ENCODE measurements at regions not wholly inside any gene's neighbourhood (a gene's known extent, or its start where the extent isn't known, plus 50 kb on each side); places are given as distances from the start of the nearest gene placed in this dataset.

DNA sequence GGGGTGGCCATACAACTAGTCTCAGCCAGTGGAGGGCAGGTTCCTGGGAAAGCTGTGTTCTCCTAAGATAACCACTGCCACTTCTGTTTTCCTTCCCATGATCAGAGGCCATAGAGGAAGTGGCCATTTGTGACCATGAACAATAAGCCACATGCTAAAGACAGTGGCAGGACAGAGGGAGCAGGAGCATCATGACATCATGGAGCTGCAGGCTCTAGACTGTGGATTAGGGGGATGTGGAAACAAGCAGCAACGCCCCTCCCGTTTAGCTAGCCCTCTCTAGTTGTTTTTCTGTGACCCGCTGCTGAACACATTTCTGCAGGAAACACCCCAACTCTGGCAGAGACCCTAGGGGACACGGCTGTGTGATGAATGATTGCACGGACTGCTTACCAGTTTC is 195.0 kb upstream of the NECTIN1 start:
- intact Hi-C loops (cut with micrococcal nuclease): no loop called here
- no peak for DNase-seq (ENCODE audit: unreplicated experiment)
- ChIA-PET CTCF (no interaction called here), POLR2A (interaction anchor here (1.0 kb wide), 1 partner anchor 78 kb away, joined by 3 read pairs; no protein-coding TSS in a partner anchor)
- no peaks in the 10 kb centered on the region for H3K36me3 Mint-ChIP-seq (ENCODE audit: insufficient read depth, unreplicated experiment)
- no peak overlapping the region for H3K27ac Mint-ChIP-seq (ENCODE audit: low read depth, unreplicated experiment)
- BruUV-seq (replicated peaks): no TSS peak
- TF ChIP-seq, protein P1, sequence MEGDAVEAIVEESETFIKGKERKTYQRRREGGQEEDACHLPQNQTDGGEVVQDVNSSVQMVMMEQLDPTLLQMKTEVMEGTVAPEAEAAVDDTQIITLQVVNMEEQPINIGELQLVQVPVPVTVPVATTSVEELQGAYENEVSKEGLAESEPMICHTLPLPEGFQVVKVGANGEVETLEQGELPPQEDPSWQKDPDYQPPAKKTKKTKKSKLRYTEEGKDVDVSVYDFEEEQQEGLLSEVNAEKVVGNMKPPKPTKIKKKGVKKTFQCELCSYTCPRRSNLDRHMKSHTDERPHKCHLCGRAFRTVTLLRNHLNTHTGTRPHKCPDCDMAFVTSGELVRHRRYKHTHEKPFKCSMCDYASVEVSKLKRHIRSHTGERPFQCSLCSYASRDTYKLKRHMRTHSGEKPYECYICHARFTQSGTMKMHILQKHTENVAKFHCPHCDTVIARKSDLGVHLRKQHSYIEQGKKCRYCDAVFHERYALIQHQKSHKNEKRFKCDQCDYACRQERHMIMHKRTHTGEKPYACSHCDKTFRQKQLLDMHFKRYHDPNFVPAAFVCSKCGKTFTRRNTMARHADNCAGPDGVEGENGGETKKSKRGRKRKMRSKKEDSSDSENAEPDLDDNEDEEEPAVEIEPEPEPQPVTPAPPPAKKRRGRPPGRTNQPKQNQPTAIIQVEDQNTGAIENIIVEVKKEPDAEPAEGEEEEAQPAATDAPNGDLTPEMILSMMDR (IDR thresholded peaks at IDR 0.05; ENCODE audit: unreplicated experiment): no peak
- no peaks in the 10 kb centered on the region for H3K4me1 Mint-ChIP-seq (ENCODE audit: insufficient read depth, unreplicated experiment)
- H3K9me3 Mint-ChIP-seq (ENCODE audit: unreplicated experiment): no peaks in the 10 kb centered on the region
- peaks cover 89% of the 10 kb centered on the region for H3K27me3 Mint-ChIP-seq (ENCODE audit: insufficient read depth, unreplicated experiment)
- no peak overlapping the region for H3K4me3 Mint-ChIP-seq (ENCODE audit: unreplicated experiment)

DNA sequence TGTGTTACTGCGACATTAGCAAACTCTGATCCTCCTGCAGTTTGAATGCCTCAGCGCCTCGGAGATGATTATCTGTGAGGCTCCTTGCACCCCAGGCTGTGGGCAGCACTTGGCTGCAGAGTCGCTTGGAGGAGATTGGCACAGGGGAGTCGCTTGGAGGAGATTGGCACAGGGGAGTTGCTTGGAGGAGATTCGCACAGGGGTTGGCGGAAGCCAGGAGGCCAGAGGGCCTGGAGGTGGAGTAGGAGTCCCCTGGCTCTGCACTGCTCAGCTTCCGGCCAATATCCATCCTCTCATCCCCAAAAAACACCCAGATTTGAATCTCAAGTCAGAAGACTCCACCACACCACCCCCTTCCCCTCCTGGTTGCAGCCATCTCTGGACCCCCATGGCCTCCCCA is 192.6 kb upstream of the NECTIN1 start:
- no peak for DNase-seq (ENCODE audit: unreplicated experiment)
- intact Hi-C loops (cut with micrococcal nuclease): no loop called here
- Mint-ChIP-seq H3K4me1 (ENCODE audit: insufficient read depth, unreplicated experiment) (no peaks in the 10 kb centered on the region), H3K9me3 (ENCODE audit: unreplicated experiment) (no peaks in the 10 kb centered on the region), H3K4me3 (ENCODE audit: unreplicated experiment) (no peak overlapping the region), H3K36me3 (ENCODE audit: insufficient read depth, unreplicated experiment) (no peaks in the 10 kb centered on the region), H3K27me3 (ENCODE audit: insufficient read depth, unreplicated experiment) (peaks cover 99% of the 10 kb centered on the region), H3K27ac (ENCODE audit: low read depth, unreplicated experiment) (no peak overlapping the region)
- TF ChIP-seq, protein P1 (IDR thresholded peaks at IDR 0.05; ENCODE audit: unreplicated experiment): no peak
- ChIA-PET POLR2A (no interaction called here), CTCF (no interaction called here)
- BruUV-seq (replicated peaks): no TSS peak

DNA sequence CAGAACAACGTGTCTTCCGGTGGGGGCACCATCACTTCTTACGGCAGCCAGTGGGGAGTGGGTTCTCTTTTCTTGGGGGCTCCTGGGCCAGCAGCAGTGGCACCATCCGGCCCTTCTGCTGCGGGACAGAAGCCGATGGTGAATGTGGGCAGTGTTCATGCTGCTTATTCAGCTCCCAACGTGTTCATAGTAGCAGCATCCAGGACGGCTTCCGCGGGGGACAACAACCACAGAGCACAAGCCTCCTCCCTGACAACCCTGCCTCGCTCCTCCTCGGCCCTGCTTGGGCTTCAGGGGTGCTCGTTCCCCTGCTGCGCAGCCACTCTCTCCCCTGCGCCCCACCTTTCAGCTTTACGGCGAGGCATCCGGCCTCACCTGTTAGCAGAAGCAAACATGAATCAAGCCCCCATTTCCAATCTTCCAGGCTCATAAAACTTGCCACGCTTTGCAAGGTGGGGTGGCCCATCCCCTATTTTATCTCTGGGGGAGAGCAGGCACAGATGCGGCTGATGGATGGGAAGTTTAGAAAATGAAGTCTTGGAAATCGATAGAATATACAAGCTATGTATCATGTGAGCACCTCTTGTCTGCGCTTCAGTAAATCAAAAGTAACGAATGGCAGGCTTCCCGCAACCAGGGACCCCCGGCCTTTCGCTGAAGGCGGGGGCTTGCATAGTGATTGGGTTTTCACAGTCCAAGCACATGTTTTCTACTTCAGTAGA is 191.8 kb upstream of the NECTIN1 start:
- no TSS peak for BruUV-seq (replicated peaks)
- CTCF ChIA-PET: no interaction called here
- POLR2A ChIA-PET: interaction anchor here (0.6 kb wide), 1 partner anchor 192 kb away, joined by 4 read pairs; the partner anchor contains the start of gene NECTIN1
- Mint-ChIP-seq H3K27me3 (ENCODE audit: insufficient read depth, unreplicated experiment) (peaks cover 99% of the 10 kb centered on the region), H3K4me3 (ENCODE audit: unreplicated experiment) (no peak overlapping the region), H3K27ac (ENCODE audit: low read depth, unreplicated experiment) (no peak overlapping the region), H3K4me1 (ENCODE audit: insufficient read depth, unreplicated experiment) (no peaks in the 10 kb centered on the region), H3K9me3 (ENCODE audit: unreplicated experiment) (no peaks in the 10 kb centered on the region), H3K36me3 (ENCODE audit: insufficient read depth, unreplicated experiment) (no peaks in the 10 kb centered on the region)
- TF ChIP-seq, protein P1 (IDR thresholded peaks at IDR 0.05; ENCODE audit: unreplicated experiment): no peak
- intact Hi-C loops (cut with micrococcal nuclease): no loop called here
- no peak for DNase-seq (ENCODE audit: unreplicated experiment)

DNA sequence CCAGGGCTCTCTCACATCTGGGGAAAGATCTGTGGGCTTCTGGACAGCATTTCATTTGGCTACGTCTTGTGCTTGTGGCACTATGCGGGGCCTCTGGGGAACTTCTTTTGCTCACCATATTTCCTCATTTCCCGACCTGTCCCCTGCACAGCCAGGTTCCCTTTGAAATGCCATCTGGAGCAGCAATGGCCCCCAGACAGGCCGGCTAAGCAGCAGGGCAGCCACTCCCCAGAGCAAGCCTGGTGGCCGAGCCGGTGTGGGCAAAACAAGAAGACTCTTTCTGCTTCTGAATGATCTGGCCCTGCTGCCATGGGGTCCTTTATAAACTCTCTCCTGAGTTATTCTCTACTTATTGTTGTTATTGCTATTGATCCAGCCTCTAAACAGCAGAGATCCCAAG is 190.7 kb upstream of the NECTIN1 start:
- POLR2A ChIA-PET: interaction anchor here (0.6 kb wide), 1 partner anchor 1327 kb away, joined by 3 read pairs; no protein-coding TSS in a partner anchor

More for the DNA sequence above, 190.7 kb upstream of the NECTIN1 start:
- Mint-ChIP-seq H3K4me1 (ENCODE audit: insufficient read depth, unreplicated experiment) (no peaks in the 10 kb centered on the region), H3K4me3 (ENCODE audit: unreplicated experiment) (no peak overlapping the region), H3K27me3 (ENCODE audit: insufficient read depth, unreplicated experiment) (peaks cover 89% of the 10 kb centered on the region), H3K9me3 (ENCODE audit: unreplicated experiment) (no peaks in the 10 kb centered on the region), H3K36me3 (ENCODE audit: insufficient read depth, unreplicated experiment) (no peaks in the 10 kb centered on the region), H3K27ac (ENCODE audit: low read depth, unreplicated experiment) (no peak overlapping the region)
- no peak for DNase-seq (ENCODE audit: unreplicated experiment)
- TF ChIP-seq, protein P1 (IDR thresholded peaks at IDR 0.05; ENCODE audit: unreplicated experiment): no peak
- BruUV-seq (replicated peaks): no TSS peak
- CTCF ChIA-PET: no interaction called here
- intact Hi-C loops (cut with micrococcal nuclease): no loop called here

Data from MCF 10A (cell line).